GM12873 (cell line): ENCODE measurements at regions not wholly inside any gene's neighbourhood (a gene's known extent, or its start where the extent isn't known, plus 50 kb on each side); places are given as distances from the start of the nearest gene placed in this dataset.

ENCODE experiments used
- TF ChIP-seq, protein P1 (sequence below): IDR thresholded peaks from 2 replicates; pipeline ENCODE4 v1.5.1; 2012; ENCODE audit warnings: low read depth, mild to moderate bottlenecking, moderate library complexity, low read length, control low read depth; ENCODE audit not compliant: insufficient read depth; ENCODE audit errors: missing control alignments

DNA sequence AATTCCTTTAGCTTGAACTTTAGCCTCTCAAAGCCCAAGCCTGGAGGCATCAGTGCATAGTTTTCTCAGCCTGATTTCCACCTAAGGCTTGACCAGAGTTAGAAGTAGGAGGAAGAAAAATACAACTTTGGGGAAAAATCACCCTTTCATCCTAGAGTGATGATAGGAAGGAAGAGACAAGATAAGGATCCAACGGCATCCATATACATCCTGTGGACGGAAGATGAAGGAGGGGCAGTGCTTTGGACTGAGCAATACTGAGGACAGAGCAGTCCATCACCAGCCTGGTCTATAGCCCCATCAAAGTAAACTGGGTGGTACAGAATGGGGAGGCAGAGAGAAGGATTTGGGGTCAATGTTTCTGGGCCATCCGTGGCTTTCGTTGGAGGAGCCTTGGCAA lies 247.9 kb downstream of the FAM76B start:
- TF ChIP-seq, protein P1, sequence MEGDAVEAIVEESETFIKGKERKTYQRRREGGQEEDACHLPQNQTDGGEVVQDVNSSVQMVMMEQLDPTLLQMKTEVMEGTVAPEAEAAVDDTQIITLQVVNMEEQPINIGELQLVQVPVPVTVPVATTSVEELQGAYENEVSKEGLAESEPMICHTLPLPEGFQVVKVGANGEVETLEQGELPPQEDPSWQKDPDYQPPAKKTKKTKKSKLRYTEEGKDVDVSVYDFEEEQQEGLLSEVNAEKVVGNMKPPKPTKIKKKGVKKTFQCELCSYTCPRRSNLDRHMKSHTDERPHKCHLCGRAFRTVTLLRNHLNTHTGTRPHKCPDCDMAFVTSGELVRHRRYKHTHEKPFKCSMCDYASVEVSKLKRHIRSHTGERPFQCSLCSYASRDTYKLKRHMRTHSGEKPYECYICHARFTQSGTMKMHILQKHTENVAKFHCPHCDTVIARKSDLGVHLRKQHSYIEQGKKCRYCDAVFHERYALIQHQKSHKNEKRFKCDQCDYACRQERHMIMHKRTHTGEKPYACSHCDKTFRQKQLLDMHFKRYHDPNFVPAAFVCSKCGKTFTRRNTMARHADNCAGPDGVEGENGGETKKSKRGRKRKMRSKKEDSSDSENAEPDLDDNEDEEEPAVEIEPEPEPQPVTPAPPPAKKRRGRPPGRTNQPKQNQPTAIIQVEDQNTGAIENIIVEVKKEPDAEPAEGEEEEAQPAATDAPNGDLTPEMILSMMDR: no peak

GRCh38 chr11:95536047-95536690 lies 253.4 kb downstream of the FAM76B start:
- TF ChIP-seq, protein P1: no peak

DNA sequence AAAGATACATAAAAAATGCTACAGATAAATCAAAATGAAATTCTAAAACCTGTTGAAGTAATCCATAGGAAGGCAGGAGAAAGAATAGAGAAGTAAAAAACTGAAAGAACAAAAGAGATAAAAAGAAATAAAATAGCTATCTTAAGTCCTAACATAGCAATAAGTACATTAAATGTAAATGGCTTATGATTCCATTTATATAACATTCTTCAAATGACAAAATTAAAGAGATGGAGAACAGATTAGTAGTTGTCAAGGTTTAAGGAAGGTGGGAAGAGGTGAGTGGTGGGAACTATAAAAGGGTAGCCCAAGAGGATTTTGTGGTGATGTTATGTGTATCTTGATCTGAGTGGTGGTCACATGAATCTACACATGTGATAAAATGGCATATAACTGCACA lies 254.8 kb downstream of the FAM76B start:
- TF ChIP-seq, protein P1: no peak

DNA sequence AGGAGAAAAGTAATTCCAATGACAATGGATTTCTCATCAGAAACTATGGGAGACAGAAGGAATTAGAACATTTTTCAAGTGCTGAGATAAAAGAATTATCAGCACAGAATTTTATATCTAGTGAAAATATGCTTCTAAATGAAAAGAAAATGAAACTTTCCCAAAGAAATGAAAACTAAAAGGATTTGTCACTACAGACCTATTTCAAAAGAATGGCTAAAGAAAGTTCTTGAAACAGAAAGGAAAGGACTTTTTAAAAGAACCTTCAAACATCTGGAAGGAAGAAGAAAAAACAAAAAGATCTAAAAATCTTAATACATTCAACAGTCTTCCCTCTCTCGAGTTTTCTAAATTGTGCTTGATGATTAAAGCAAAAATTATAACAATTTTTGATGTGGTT lies 255.4 kb downstream of the FAM76B start:
- TF ChIP-seq, protein P1: no peak

DNA sequence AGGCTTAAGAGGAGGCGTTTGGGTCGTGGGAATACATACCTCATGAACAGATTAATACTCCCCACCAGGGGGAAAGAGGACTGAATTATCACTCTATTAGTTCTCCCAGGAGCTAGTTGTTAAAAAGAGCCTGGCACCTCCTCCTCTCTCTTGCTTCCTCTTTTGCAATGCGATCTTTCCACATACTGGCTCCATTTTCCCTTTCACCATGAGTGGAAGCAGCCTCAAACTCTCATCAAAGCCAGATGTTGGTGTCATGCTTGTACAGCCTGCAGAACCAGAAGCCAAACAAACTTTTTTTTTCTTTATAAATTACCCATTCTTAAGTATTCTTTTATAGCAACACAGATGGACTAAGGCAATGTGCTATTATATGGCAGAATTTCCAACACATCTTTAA lies 258.5 kb downstream of the FAM76B start:
- TF ChIP-seq, protein P1: no peak

GRCh38 chr11:95524314-95525036 lies 265.1 kb downstream of the FAM76B start:
- TF ChIP-seq, protein P1: no peak

GRCh38 chr11:95522874-95523273 lies 266.7 kb downstream of the FAM76B start:
- TF ChIP-seq, protein P1: no peak
